GM13976 (cell line): ENCODE measurements at regions not wholly inside any gene's neighbourhood (a gene's known extent, or its start where the extent isn't known, plus 50 kb on each side); places are given as distances from the start of the nearest gene placed in this dataset.

Experiments
- DNase-seq: peaks from one replicate; pipeline ENCODE4 v3.0.0; 2012; ENCODE audit warnings: low spot score
- CTCF ChIP-seq: IDR thresholded peaks from 2 replicates; pipeline ENCODE4 v1.5.1; 2012; ENCODE audit warnings: borderline replicate concordance, mild to moderate bottlenecking; ENCODE audit not compliant: insufficient read depth; ENCODE audit errors: extremely low read depth, missing control alignments, control extremely low read depth
- in situ Hi-C: fragments of 300-500 bp; cut with MboI; formaldehyde crosslinking; loops from one replicate; pipeline ENCODE4 v1.12.0; 2022; ENCODE audit warnings: low sequenced_read_pairs, mixed read lengths, inconsistent platforms; ENCODE audit not compliant: unreplicated experiment

- in situ Hi-C loops = no loop called here
- no peak for DNase-seq
- TF ChIP-seq CTCF = no peak
These were observed 403.8 kb upstream of the HS6ST1 start for GRCh38 chr2:128722489-128722888.

- DNase-seq = no peak
- in situ Hi-C loops = no loop called here
- no peak for TF ChIP-seq CTCF
These were observed 405.9 kb upstream of the HS6ST1 start for GRCh38 chr2:128724547-128724946.

- no peak for DNase-seq
- no peak for TF ChIP-seq CTCF
- in situ Hi-C loops = no loop called here
These were observed 406.3 kb upstream of the HS6ST1 start for GRCh38 chr2:128724972-128725371.

GRCh38 chr2:128726236-128726635, 407.6 kb upstream of the HS6ST1 start:
- in situ Hi-C loops = no loop called here
- TF ChIP-seq CTCF = no peak
- no peak for DNase-seq

- in situ Hi-C loops = no loop called here
- no peak for TF ChIP-seq CTCF
- DNase-seq = no peak
These were observed 408.2 kb upstream of the HS6ST1 start for GRCh38 chr2:128726911-128727310.

GRCh38 chr2:128727404-128727803, 408.7 kb upstream of the HS6ST1 start:
- no peak for DNase-seq
- in situ Hi-C loops = no loop called here
- TF ChIP-seq CTCF = no peak

- no peak for TF ChIP-seq CTCF
- no peak for DNase-seq
- in situ Hi-C loops = no loop called here
These were observed 409.2 kb upstream of the HS6ST1 start for GRCh38 chr2:128727914-128728313.
